LNCAP (cell line): ENCODE measurements at regions not wholly inside any gene's neighbourhood (a gene's known extent, or its start where the extent isn't known, plus 50 kb on each side); places are given as distances from the start of the nearest gene placed in this dataset.

ENCODE experiments used
- CTCF ChIP-seq: fragments of 450-650 bp; IDR thresholded peaks from 2 replicates; pipeline ENCODE4 v1.5.1; 2017; ENCODE audit warnings: mild to moderate bottlenecking

- no peak for TF ChIP-seq CTCF
These were observed 368.0 kb upstream of the SEMA6A start for GRCh38 chr5:116942622-116943021.

DNA sequence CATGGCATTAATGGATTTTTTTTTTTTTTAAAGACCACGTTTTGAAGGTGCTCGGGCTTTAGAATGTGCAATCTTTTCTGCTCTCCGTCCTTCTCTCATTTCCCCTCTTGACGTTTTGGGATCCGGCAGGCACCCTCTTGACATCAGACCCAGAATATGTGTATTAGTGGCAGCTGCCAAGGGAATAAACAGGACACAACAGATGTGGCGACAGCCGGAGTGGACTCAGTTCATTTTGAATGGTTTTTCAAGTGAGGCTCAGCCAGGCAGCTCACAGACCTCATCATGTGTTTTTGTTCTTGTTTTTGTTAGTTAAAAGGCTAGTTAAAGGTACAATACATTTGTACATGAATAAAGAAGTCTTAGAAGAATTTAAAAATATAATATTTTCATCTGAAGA lies 365.0 kb upstream of the SEMA6A start:
- TF ChIP-seq CTCF: no peak

- no peak for TF ChIP-seq CTCF
These were observed 363.9 kb upstream of the SEMA6A start for GRCh38 chr5:116938488-116938887.

DNA sequence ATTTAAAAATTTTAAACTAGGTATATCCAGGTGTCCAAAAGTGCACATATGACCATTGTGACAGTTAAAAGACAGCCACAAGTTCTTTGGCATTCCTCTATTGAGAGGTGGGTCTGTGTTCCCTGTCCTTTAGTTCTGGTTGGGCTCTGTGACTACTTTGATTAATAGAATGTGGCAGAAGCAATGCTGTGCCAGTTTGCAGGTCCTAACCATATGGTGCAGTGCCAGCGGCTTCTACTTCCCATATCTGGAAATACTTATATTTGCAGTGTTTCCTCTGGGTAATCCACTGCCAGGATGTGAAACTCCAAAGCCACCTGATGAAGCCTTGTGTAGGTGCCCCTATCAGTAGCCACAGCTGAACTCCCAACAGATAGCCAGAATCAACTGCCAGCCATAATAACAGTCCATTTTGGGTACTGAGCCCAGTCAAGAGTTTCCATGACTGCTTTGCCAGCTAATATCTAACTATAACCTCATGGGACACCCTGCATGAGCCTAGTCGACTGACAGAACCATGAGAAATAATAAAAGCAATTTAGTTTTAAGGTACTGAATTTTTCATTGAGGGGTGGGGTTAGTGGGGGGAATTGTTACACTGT lies 361.0 kb upstream of the SEMA6A start:
- no peak for TF ChIP-seq CTCF

GRCh38 chr5:116930616-116931015 lies 356.0 kb upstream of the SEMA6A start:
- no peak for TF ChIP-seq CTCF

- TF ChIP-seq CTCF: no peak
These were observed 348.7 kb upstream of the SEMA6A start for GRCh38 chr5:116923344-116923743.

- TF ChIP-seq CTCF: no peak
These were observed 347.9 kb upstream of the SEMA6A start for GRCh38 chr5:116922532-116922931.

DNA sequence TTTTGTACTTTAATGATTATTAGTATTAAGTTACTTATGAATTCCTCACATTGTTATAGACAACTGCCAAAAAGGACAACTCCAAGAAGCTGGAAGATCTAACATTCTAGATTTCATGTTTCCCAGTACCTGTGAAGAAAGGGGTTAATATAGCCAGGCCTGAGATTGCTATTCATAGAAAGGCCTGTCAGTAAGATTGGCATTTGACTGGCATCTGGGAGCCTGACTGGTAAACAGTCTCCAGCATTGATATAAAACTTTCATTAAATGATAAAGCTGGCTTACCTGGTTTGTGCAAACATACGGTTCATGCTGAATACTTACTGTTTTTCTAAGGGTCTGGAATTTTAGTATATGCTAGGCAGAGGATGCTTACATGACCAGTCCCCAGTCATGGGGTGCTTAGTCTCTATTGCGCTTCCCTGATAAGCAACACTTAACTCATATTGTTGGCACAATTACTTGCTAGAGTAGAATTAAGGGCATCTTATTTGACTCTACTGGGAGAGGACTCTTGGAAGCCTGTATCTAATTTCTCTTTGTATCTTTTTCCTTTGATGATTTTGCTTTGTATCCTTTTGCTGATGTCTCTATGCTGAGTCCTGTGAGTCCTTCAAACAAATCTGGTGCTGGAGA lies 340.4 kb upstream of the SEMA6A start:
- TF ChIP-seq CTCF: no peak
